ENCODE measurements at regions not wholly inside any gene's neighbourhood (a gene's known extent, or its start where the extent isn't known, plus 50 kb on each side); places are given as distances from the start of the nearest gene placed in this dataset.

DNA sequence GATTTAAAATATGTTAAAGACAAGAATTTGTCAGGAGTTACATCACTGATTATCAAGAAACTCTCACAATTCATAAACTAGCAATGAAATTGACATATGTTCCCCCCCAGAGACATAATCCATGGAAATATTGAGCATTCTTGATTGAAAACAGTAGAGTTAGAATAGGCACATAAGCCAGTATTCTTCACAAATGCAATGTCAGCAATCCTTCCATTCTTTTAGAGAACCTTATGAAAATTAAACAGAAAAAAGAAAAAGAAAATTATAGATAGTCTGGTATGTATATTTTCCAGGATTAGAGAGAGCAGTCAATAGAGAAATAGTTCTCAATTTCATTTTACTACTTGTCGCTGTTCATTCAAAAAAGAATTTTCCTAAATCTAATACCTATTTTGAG is 458.4 kb downstream of the EFNB2 start:
- H3K9me3 Mint-ChIP-seq, result peaks cover 9% of the 10 kb centered on the region
- peaks cover 40% of the 10 kb centered on the region for H3K27me3 ChIP-seq (ENCODE audit: control insufficient read depth, insufficient read depth, low read length, poor library complexity, severe bottlenecking)
- peaks cover 11% of the 10 kb centered on the region for H3K4me1 Mint-ChIP-seq
- no peak overlapping the region for H3K27ac Mint-ChIP-seq
- H3K36me3 Mint-ChIP-seq (ENCODE audit: low read depth), result peaks cover 4% of the 10 kb centered on the region
- H3K27ac ChIP-seq (ENCODE audit: low read depth, low read length), result no peak overlapping the region
- no peaks in the 10 kb centered on the region for H3K36me3 ChIP-seq (ENCODE audit: control insufficient read depth, insufficient read depth, low read length)
- peaks cover 71% of the 10 kb centered on the region for H3K27me3 Mint-ChIP-seq (ENCODE audit: insufficient read depth)
- 100% methylated on average over 1 of the region's 1 CpG; no CpG with 5 or more reads in 1 of the 2 experiments for WGBS, 2 experiments (ENCODE audit: insufficient coverage in 1 of 2, insufficient read length in 1 of 2)
- H3K4me3 Mint-ChIP-seq, result no peak overlapping the region
- H3K9ac ChIP-seq (ENCODE audit: extremely low read depth, low read length, poor library complexity, severe bottlenecking), result no peak overlapping the region
- H3K9me3 ChIP-seq (ENCODE audit: control insufficient read depth, low read length), result peaks cover 9% of the 10 kb centered on the region
- peaks cover 4% of the 10 kb centered on the region for H3K4me1 ChIP-seq (ENCODE audit: control insufficient read depth, insufficient read depth, low read length)
- H3K4me3 ChIP-seq (ENCODE audit: low read length), result no peak overlapping the region
- TF ChIP-seq, protein P1, sequence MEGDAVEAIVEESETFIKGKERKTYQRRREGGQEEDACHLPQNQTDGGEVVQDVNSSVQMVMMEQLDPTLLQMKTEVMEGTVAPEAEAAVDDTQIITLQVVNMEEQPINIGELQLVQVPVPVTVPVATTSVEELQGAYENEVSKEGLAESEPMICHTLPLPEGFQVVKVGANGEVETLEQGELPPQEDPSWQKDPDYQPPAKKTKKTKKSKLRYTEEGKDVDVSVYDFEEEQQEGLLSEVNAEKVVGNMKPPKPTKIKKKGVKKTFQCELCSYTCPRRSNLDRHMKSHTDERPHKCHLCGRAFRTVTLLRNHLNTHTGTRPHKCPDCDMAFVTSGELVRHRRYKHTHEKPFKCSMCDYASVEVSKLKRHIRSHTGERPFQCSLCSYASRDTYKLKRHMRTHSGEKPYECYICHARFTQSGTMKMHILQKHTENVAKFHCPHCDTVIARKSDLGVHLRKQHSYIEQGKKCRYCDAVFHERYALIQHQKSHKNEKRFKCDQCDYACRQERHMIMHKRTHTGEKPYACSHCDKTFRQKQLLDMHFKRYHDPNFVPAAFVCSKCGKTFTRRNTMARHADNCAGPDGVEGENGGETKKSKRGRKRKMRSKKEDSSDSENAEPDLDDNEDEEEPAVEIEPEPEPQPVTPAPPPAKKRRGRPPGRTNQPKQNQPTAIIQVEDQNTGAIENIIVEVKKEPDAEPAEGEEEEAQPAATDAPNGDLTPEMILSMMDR (conservative IDR thresholded peaks at IDR 0.05), result no peak
- DNase-seq, result no peak

DNA sequence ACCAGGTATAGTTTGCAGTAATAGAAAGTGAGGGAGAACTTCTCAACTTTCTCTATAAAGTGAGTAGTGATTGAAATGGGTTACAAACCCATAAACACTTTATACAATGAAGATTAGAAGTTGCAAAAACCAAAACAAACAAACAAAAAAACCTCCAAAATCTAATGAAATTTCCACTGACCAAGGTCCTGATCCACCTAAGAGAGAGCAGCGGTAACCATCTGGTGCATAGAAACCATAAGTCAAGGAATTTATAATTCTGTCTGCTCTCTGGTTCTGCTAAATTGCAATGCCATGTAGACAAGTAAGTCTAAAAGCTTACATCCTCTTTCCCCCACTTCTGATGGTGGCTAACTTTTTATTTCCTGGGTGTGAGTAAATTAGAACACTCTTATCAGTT is 463.4 kb downstream of the EFNB2 start:
- TF ChIP-seq, protein P1 (conservative IDR thresholded peaks at IDR 0.05), result no peak
- Histone ChIP-seq H3K27ac (ENCODE audit: low read depth, low read length) (no peak overlapping the region), H3K9me3 (ENCODE audit: control insufficient read depth, low read length) (no peaks in the 10 kb centered on the region), H3K36me3 (ENCODE audit: control insufficient read depth, insufficient read depth, low read length) (no peaks in the 10 kb centered on the region), H3K9ac (ENCODE audit: extremely low read depth, low read length, poor library complexity, severe bottlenecking) (no peak overlapping the region), H3K4me1 (ENCODE audit: control insufficient read depth, insufficient read depth, low read length) (no peaks in the 10 kb centered on the region), H3K4me3 (ENCODE audit: low read length) (no peak overlapping the region), H3K27me3 (ENCODE audit: control insufficient read depth, insufficient read depth, low read length, poor library complexity, severe bottlenecking) (peaks cover 40% of the 10 kb centered on the region)
- Mint-ChIP-seq H3K4me3 (no peak overlapping the region), H3K27ac (no peak overlapping the region), H3K4me1 (peaks cover 5% of the 10 kb centered on the region), H3K36me3 (ENCODE audit: low read depth) (no peaks in the 10 kb centered on the region), H3K27me3 (ENCODE audit: insufficient read depth) (peaks cover 47% of the 10 kb centered on the region), H3K9me3 (no peaks in the 10 kb centered on the region)
- WGBS, 2 experiments (ENCODE audit: insufficient coverage in 1 of 2, insufficient read length in 1 of 2), result 100% methylated on average over 1 of the region's 1 CpG; no CpG with 5 or more reads in 1 of the 2 experiments
- no peak for DNase-seq

DNA sequence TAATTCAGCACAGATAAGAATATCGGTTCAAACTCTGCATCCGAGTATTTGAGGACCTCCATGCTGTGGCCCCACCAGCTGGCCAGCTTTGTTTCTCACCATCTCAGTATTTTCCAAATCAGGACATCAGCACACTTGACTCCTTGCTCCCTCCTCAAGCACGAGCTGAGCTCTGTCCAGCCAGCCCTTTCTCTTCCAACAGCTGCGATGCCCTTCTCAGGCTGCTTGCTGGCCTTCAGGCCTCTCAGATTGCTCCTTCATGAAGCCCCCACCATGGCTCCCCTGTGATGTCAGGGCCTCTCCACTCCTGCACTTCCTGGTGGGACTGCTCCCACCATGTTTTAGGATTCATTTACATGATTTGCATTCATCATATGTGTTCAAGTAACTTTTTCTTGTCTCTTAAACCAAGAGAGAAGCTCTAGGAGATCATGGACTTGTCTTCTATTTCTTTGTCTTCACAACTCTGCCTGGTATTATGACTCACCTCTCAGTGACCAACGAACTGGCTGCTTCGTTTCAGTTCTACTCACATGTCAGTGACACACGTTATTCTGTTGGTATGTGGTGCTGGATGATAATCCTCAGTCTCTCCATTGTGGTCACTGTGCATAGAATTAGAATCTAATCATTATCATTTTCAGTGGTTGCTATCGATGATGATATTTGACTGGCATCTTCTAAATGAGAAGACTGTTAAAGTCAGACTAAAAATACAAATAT is 471.7 kb downstream of the EFNB2 start:
- no peak for DNase-seq
- Histone ChIP-seq H3K4me3 (ENCODE audit: low read length) (no peak overlapping the region), H3K36me3 (ENCODE audit: control insufficient read depth, insufficient read depth, low read length) (no peaks in the 10 kb centered on the region), H3K9ac (ENCODE audit: extremely low read depth, low read length, poor library complexity, severe bottlenecking) (no peak overlapping the region), H3K27ac (ENCODE audit: low read depth, low read length) (no peak overlapping the region), H3K9me3 (ENCODE audit: control insufficient read depth, low read length) (no peaks in the 10 kb centered on the region), H3K4me1 (ENCODE audit: control insufficient read depth, insufficient read depth, low read length) (no peaks in the 10 kb centered on the region), H3K27me3 (ENCODE audit: control insufficient read depth, insufficient read depth, low read length, poor library complexity, severe bottlenecking) (no peaks in the 10 kb centered on the region)
- Mint-ChIP-seq H3K27me3 (ENCODE audit: insufficient read depth) (no peaks in the 10 kb centered on the region), H3K4me3 (no peak overlapping the region), H3K9me3 (no peaks in the 10 kb centered on the region), H3K36me3 (ENCODE audit: low read depth) (no peaks in the 10 kb centered on the region), H3K27ac (no peak overlapping the region), H3K4me1 (no peaks in the 10 kb centered on the region)
- TF ChIP-seq, protein P1 (conservative IDR thresholded peaks at IDR 0.05), result no peak
- WGBS, 2 experiments (ENCODE audit: insufficient coverage in 1 of 2, insufficient read length in 1 of 2), result 85 to 98% methylated on average over 4 to 8 of the region's 8 CpGs

Data from endodermal cell (in vitro differentiated cells).